Right atrium auricular region (tissue), 2 donors: ENCODE measurements at regions not wholly inside any gene's neighbourhood (a gene's known extent, or its start where the extent isn't known, plus 50 kb on each side); places are given as distances from the start of the nearest gene placed in this dataset.

Source experiments
- DNase-seq: peaks from one replicate; pipeline ENCODE4 v3.0.0-alpha.2; 2019; ENCODE audit warnings: low spot score
- H3K27ac ChIP-seq, 2 donors: fragments of 200-600 bp; sonication (generic); 1 replicate in 1 of 2; 2 replicates in 1 of 2; pipeline ENCODE4 v1.5.1; 2016 to 2019
- H3K27me3 ChIP-seq, 2 donors: fragments of 200-600 bp; sonication (generic); one replicate each; pipeline versions ENCODE4 v1.5.1 to v1.6.0; 2017 to 2019
- H3K36me3 ChIP-seq: fragments of 200-600 bp; sonication (generic); one replicate; pipeline ENCODE4 v1.5.1; 2016
- H3K4me1 ChIP-seq, 2 donors: fragments of 200-600 bp; sonication (generic); one replicate each; pipeline versions ENCODE4 v1.5.1 to v1.6.0; 2017 to 2019
- H3K4me3 ChIP-seq, 2 donors: fragments of 200-600 bp; sonication (generic); 1 replicate in 1 of 2; 2 replicates in 1 of 2; pipeline ENCODE4 v1.5.1; 2017 to 2019; ENCODE audit warnings: mild to moderate bottlenecking in 1 of 2, moderate library complexity in 1 of 2
- H3K9me3 ChIP-seq, 2 donors: fragments of 200-600 bp; sonication (generic); one replicate each; pipeline ENCODE4 v1.5.1; 2019
- TF ChIP-seq, protein P1 (sequence below), 2 donors: fragments of 200-600 bp; sonication (generic); IDR thresholded peaks; one replicate each; pipeline ENCODE4 v1.5.1; 2019; ENCODE audit warnings: antibody characterized with exemption in 2 of 2

DNA sequence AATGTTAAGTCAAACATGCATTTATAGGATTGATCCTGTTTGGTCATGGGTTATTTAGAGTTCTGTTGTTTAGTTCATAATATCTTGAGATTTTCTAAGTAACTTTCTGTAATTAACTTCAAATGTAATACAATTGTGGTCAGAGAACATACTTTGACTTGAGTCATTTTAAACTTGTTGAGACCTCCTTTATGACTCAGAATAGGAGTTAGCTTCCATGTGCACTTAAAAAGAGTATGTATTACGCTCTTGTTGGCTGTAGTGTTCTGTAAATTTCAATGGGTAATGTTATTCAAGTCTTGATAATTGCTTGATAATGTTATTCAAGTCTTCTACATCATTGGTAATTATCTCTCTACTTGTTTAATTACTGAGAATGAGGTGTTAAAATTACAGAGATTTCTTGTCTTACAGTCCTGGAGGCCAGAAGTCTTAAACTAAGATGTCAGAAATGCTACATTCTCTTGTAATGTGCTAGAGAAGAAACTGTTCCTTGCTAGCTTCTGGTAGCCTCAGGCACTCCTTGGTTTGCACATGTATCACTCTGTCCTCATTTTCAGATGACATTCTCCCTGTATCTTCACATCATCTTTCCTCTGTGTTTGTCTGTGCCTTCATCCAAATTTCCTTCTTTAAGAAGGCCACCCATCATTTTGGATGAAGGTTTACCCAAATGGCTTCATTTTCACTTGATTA lies 197.3 kb downstream of the TMTC3 start:
- Histone ChIP-seq H3K4me3 (no peak overlapping the region), H3K36me3 (no peaks in the 10 kb centered on the region), H3K27me3 (no peaks in the 10 kb centered on the region), H3K9me3 (no peaks in the 10 kb centered on the region), H3K4me1 (no peaks in the 10 kb centered on the region), H3K27ac (no peak overlapping the region)
- DNase-seq = no peak
- TF ChIP-seq, protein P1, sequence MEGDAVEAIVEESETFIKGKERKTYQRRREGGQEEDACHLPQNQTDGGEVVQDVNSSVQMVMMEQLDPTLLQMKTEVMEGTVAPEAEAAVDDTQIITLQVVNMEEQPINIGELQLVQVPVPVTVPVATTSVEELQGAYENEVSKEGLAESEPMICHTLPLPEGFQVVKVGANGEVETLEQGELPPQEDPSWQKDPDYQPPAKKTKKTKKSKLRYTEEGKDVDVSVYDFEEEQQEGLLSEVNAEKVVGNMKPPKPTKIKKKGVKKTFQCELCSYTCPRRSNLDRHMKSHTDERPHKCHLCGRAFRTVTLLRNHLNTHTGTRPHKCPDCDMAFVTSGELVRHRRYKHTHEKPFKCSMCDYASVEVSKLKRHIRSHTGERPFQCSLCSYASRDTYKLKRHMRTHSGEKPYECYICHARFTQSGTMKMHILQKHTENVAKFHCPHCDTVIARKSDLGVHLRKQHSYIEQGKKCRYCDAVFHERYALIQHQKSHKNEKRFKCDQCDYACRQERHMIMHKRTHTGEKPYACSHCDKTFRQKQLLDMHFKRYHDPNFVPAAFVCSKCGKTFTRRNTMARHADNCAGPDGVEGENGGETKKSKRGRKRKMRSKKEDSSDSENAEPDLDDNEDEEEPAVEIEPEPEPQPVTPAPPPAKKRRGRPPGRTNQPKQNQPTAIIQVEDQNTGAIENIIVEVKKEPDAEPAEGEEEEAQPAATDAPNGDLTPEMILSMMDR (IDR thresholded peaks at IDR 0.05) = no peak

- Histone ChIP-seq H3K36me3 (no peaks in the 10 kb centered on the region), H3K27me3 (no peaks in the 10 kb centered on the region), H3K4me1 (no peaks in the 10 kb centered on the region), H3K9me3 (no peaks in the 10 kb centered on the region), H3K4me3 (no peak overlapping the region), H3K27ac (no peak overlapping the region)
- TF ChIP-seq, protein P1 (IDR thresholded peaks at IDR 0.05) = no peak
- DNase-seq = no peak
These were observed 197.9 kb downstream of the TMTC3 start for GRCh38 chr12:88339966-88340365.

GRCh38 chr12:88342251-88342806 lies 200.2 kb downstream of the TMTC3 start:
- Histone ChIP-seq H3K27me3 (no peaks in the 10 kb centered on the region), H3K9me3 (no peaks in the 10 kb centered on the region), H3K4me3 (no peak overlapping the region), H3K36me3 (no peaks in the 10 kb centered on the region), H3K27ac (no peak overlapping the region), H3K4me1 (no peaks in the 10 kb centered on the region)
- TF ChIP-seq, protein P1 (IDR thresholded peaks at IDR 0.05) = no peak
- DNase-seq = no peak

- no peak for DNase-seq
- H3K36me3 ChIP-seq = no peaks in the 10 kb centered on the region
- no peaks in the 10 kb centered on the region for H3K9me3 ChIP-seq
- TF ChIP-seq, protein P1 (IDR thresholded peaks at IDR 0.05) = no peak
- H3K4me3 ChIP-seq = no peak overlapping the region
- H3K27me3 ChIP-seq = no peaks in the 10 kb centered on the region
- no peaks in the 10 kb centered on the region for H3K4me1 ChIP-seq
- no peak overlapping the region for H3K27ac ChIP-seq
These were observed 209.0 kb downstream of the TMTC3 start for GRCh38 chr12:88351146-88351545.

DNA sequence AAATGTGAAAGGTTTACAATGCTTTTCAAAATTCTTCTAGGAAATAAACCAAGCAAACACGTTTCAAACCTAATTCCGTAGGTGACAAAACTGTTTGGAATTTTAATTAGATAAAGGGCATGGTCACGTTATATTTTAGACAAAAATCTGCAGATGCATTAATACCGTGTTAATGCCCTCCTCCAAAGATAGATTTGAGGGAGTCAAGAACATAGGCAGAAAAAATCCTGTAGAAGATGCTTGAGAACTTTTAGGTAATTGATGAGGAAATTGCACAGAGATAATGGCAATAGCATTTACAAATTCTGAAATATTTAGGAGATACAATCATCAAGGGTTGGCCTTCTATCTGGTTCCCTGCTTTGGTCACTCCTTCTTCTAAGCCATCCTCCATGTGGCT lies 212.6 kb downstream of the TMTC3 start:
- Histone ChIP-seq H3K9me3 (no peaks in the 10 kb centered on the region), H3K27ac (no peak overlapping the region), H3K36me3 (no peaks in the 10 kb centered on the region), H3K27me3 (no peaks in the 10 kb centered on the region), H3K4me1 (no peaks in the 10 kb centered on the region), H3K4me3 (no peak overlapping the region)
- TF ChIP-seq, protein P1 (IDR thresholded peaks at IDR 0.05) = no peak
- no peak for DNase-seq

- Histone ChIP-seq H3K9me3 (no peaks in the 10 kb centered on the region), H3K27ac (no peak overlapping the region), H3K4me3 (no peak overlapping the region), H3K4me1 (no peaks in the 10 kb centered on the region), H3K27me3 (no peaks in the 10 kb centered on the region), H3K36me3 (no peaks in the 10 kb centered on the region)
- no peak for DNase-seq
- TF ChIP-seq, protein P1 (IDR thresholded peaks at IDR 0.05) = no peak
These were observed 218.2 kb downstream of the TMTC3 start for GRCh38 chr12:88360343-88360742.
